GM18909 (cell line): ENCODE measurements at regions not wholly inside any gene's neighbourhood (a gene's known extent, or its start where the extent isn't known, plus 50 kb on each side); places are given as distances from the start of the nearest gene placed in this dataset.
"Not testable (repeated sequence)": the region's sequence is repeated elsewhere in the genome, so short reads cannot be mapped to it uniquely, and the experiment has no call there.

Experiments used
- ATAC-seq: cut with Tn5 transposase; IDR thresholded peaks from one replicate; pipeline ENCODE4 v1.9.1; 2021; ENCODE audit warnings: mild to moderate bottlenecking; ENCODE audit not compliant: unreplicated experiment, poor library complexity

GRCh38 chr6:148602136-148602535 is 144.7 kb upstream of the UST start:
- ATAC-seq = no peak

- no peak for ATAC-seq
These were observed 138.5 kb upstream of the UST start for GRCh38 chr6:148608199-148608951.

GRCh38 chr6:148611213-148611612 is 135.6 kb upstream of the UST start:
- no peak for ATAC-seq

GRCh38 chr6:148612043-148612442 is 134.8 kb upstream of the UST start:
- ATAC-seq = no peak

- ATAC-seq = no peak
These were observed 132.2 kb upstream of the UST start for GRCh38 chr6:148614602-148615001.

GRCh38 chr6:148616841-148617240 is 130.0 kb upstream of the UST start:
- no peak for ATAC-seq

- ATAC-seq = no peak
These were observed 129.3 kb upstream of the UST start for GRCh38 chr6:148617530-148617929.

GRCh38 chr6:148619891-148620290 is 126.9 kb upstream of the UST start:
- no peak for ATAC-seq

GRCh38 chr6:148620579-148621298 is 126.1 kb upstream of the UST start:
- peak; percentile 85 for ATAC-seq

- ATAC-seq = no peak
These were observed 121.2 kb upstream of the UST start for GRCh38 chr6:148625609-148626008.

GRCh38 chr6:148628251-148628650 is 118.6 kb upstream of the UST start:
- no peak for ATAC-seq

GRCh38 chr6:148629181-148629580 is 117.6 kb upstream of the UST start:
- ATAC-seq = no peak

- no peak for ATAC-seq
These were observed 117.0 kb upstream of the UST start for GRCh38 chr6:148629592-148630465.

- ATAC-seq = no peak
These were observed 111.6 kb upstream of the UST start for GRCh38 chr6:148635070-148635743.

- ATAC-seq = not testable (repeated sequence)
These were observed 105.0 kb upstream of the UST start for GRCh38 chr6:148641836-148642235.

GRCh38 chr6:148643208-148643607 is 103.6 kb upstream of the UST start:
- ATAC-seq = not testable (repeated sequence)

- ATAC-seq = not testable (repeated sequence)
These were observed 101.8 kb upstream of the UST start for GRCh38 chr6:148645049-148645448.

- no peak for ATAC-seq
These were observed 97.9 kb upstream of the UST start for GRCh38 chr6:148648754-148649453.

GRCh38 chr6:148649454-148649963 is 97.3 kb upstream of the UST start:
- no peak for ATAC-seq
